HG02623 (cell line): ENCODE measurements at regions not wholly inside any gene's neighbourhood (a gene's known extent, or its start where the extent isn't known, plus 50 kb on each side); places are given as distances from the start of the nearest gene placed in this dataset.
"Not testable (repeated sequence)": the region's sequence is repeated elsewhere in the genome, so short reads cannot be mapped to it uniquely, and the experiment has no call there.

ENCODE experiments used
- ATAC-seq: cut with Tn5 transposase; IDR thresholded peaks from one replicate; pipeline ENCODE4 v1.9.1; 2021; ENCODE audit warnings: moderate library complexity; ENCODE audit not compliant: unreplicated experiment

GRCh38 chr9:110086537-110086936, 121.4 kb downstream of the C9orf152 start:
- no peak for ATAC-seq

GRCh38 chr9:110087605-110088004, 120.4 kb downstream of the C9orf152 start:
- no peak for ATAC-seq

GRCh38 chr9:110088099-110088498, 119.9 kb downstream of the C9orf152 start:
- no peak for ATAC-seq

- no peak for ATAC-seq
Observed at GRCh38 chr9:110089681-110090370, 118.1 kb downstream of the C9orf152 start.

GRCh38 chr9:110092792-110093191, 115.2 kb downstream of the C9orf152 start:
- no peak for ATAC-seq

- no peak for ATAC-seq
Observed at GRCh38 chr9:110093417-110093816, 114.5 kb downstream of the C9orf152 start.

GRCh38 chr9:110093871-110094270, 114.1 kb downstream of the C9orf152 start:
- ATAC-seq = no peak

GRCh38 chr9:110095161-110095595, 112.8 kb downstream of the C9orf152 start:
- ATAC-seq = no peak

- ATAC-seq = no peak
Observed at GRCh38 chr9:110095776-110096175, 112.2 kb downstream of the C9orf152 start.

- not testable (repeated sequence) for ATAC-seq
Observed at GRCh38 chr9:110096674-110097073, 111.3 kb downstream of the C9orf152 start.

GRCh38 chr9:110099236-110100095, 108.5 kb downstream of the C9orf152 start:
- ATAC-seq = no peak

GRCh38 chr9:110101531-110102161, 106.3 kb downstream of the C9orf152 start:
- peak; percentile 82 for ATAC-seq

GRCh38 chr9:110103257-110103656, 104.7 kb downstream of the C9orf152 start:
- ATAC-seq = no peak

- ATAC-seq = no peak
Observed at GRCh38 chr9:110104261-110104809, 103.6 kb downstream of the C9orf152 start.

- ATAC-seq = no peak
Observed at GRCh38 chr9:110105107-110105506, 102.9 kb downstream of the C9orf152 start.

GRCh38 chr9:110106661-110107060, 101.3 kb downstream of the C9orf152 start:
- no peak for ATAC-seq

- no peak for ATAC-seq
Observed at GRCh38 chr9:110109333-110110092, 98.4 kb downstream of the C9orf152 start.

- ATAC-seq = peak; percentile 76
Observed at GRCh38 chr9:110110154-110110553, 97.8 kb downstream of the C9orf152 start.

- no peak for ATAC-seq
Observed at GRCh38 chr9:110111868-110112267, 96.1 kb downstream of the C9orf152 start.

GRCh38 chr9:110112792-110113191, 95.2 kb downstream of the C9orf152 start:
- ATAC-seq = no peak
